BLaER1 (cell line): ENCODE measurements at regions not wholly inside any gene's neighbourhood (a gene's known extent, or its start where the extent isn't known, plus 50 kb on each side); places are given as distances from the start of the nearest gene placed in this dataset.

ENCODE experiments used
- H3K27ac ChIP-seq: shearing (Covaris generic); formaldehyde crosslinking; 2 replicates; pipeline ENCODE4 v1.8.1; 2022
- H3K27me3 ChIP-seq: shearing (Covaris generic); formaldehyde crosslinking; 2 replicates; pipeline ENCODE4 v1.8.1; 2022
- H3K36me3 ChIP-seq: shearing (Covaris generic); formaldehyde crosslinking; 2 replicates; pipeline ENCODE4 v1.8.1; 2022
- H3K4me1 ChIP-seq: shearing (Covaris generic); formaldehyde crosslinking; 2 replicates; pipeline ENCODE4 v1.8.1; 2022
- H3K4me2 ChIP-seq: shearing (Covaris generic); formaldehyde crosslinking; 2 replicates; pipeline ENCODE4 v1.8.1; 2022
- H3K4me3 ChIP-seq: shearing (Covaris generic); formaldehyde crosslinking; 2 replicates; pipeline ENCODE4 v1.8.1; 2022
- H3K9ac ChIP-seq: shearing (Covaris generic); formaldehyde crosslinking; 2 replicates; pipeline ENCODE4 v1.8.1; 2022
- H3K9me3 ChIP-seq: shearing (Covaris generic); formaldehyde crosslinking; 2 replicates; pipeline ENCODE4 v1.8.1; 2022
- H4K20me1 ChIP-seq: shearing (Covaris generic); formaldehyde crosslinking; 2 replicates; pipeline ENCODE4 v1.8.1; 2022
- Cebpa-rat ChIP-seq: shearing (Covaris generic); IDR thresholded peaks from 2 replicates; pipeline ENCODE4 v1.8.1; 2022

DNA sequence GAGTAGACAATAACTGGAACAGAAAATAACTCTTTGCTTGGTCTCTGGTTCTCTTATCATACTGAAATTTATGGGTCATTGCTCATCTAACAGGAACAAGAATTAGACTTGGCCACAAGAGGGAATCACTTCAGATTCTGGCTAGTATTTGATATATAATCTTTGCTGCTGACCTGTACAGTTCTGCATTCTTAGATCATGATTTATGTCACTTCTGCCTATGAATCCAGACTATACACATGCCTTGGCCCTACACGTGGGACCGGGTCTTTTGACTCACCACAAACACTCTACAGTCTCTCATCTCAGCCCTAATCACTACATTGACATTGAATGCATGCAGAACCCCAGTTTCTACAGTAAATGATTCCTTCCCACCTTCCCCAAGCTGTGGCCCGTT, 162.5 kb upstream of the SOX2 start:
- TF ChIP-seq Cebpa-rat, result no peak
- H3K27ac ChIP-seq, result no peak overlapping the region

DNA sequence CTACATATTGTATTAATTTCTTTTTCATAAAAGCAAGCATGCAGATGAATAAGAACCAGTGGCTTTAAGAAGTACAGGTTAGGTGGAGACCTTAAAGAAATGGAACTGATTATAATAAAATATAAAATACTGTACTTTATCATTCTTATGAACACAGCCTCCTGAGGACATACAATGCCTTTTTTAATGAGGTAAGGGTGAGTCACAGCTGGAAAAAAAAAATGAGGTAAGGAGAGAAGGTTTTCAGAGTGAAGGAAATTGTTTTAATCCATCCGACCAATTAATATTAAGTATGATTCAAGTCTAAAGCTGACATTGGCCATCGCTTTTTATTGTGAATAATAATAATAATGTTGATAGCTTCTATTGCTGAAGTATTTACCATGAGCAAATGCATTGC, 170.3 kb upstream of the SOX2 start:
- Histone ChIP-seq H3K27ac (no peak overlapping the region), H3K27me3 (no peaks in the 10 kb centered on the region), H3K9ac (no peak overlapping the region), H3K9me3 (no peaks in the 10 kb centered on the region), H3K4me2 (no peak overlapping the region), H3K36me3 (no peaks in the 10 kb centered on the region), H3K4me3 (no peak overlapping the region), H3K4me1 (no peaks in the 10 kb centered on the region), H4K20me1 (no peaks in the 10 kb centered on the region)
- TF ChIP-seq Cebpa-rat, result no peak

More for the DNA sequence above, 162.5 kb upstream of the SOX2 start:
- Histone ChIP-seq H3K9ac (no peak overlapping the region), H3K4me1 (no peaks in the 10 kb centered on the region), H4K20me1 (no peaks in the 10 kb centered on the region), H3K36me3 (no peaks in the 10 kb centered on the region), H3K4me3 (no peak overlapping the region), H3K27me3 (no peaks in the 10 kb centered on the region), H3K9me3 (no peaks in the 10 kb centered on the region), H3K4me2 (no peak overlapping the region)

DNA sequence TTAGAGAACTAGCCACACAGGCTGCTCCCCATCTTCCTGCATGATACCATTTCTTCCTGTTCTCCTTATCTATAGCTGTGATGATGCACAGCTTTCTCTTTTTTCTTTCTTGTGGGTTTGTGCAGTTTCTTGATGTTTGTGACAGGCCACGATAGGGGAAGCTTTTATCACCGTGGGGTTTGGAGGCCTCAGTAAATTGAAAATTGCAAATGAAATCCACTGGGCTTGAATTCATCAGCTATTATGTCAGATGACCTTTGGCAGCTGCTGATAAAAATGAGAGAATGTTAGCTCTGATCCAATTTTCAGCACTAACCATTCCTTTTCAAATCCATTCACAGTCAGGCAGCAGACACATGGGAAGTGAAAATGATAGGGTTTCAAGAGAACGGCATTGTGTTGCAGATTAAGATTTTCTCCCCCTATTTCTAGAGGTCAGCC, 176.9 kb upstream of the SOX2 start:
- H3K27ac ChIP-seq, result no peak overlapping the region
- no peaks in the 10 kb centered on the region for H3K4me1 ChIP-seq
- H3K36me3 ChIP-seq, result no peaks in the 10 kb centered on the region
- H3K4me3 ChIP-seq, result no peak overlapping the region
- no peaks in the 10 kb centered on the region for H3K9me3 ChIP-seq
- no peak overlapping the region for H3K4me2 ChIP-seq
- no peak for TF ChIP-seq Cebpa-rat
- H4K20me1 ChIP-seq, result no peaks in the 10 kb centered on the region
- no peak overlapping the region for H3K9ac ChIP-seq
- H3K27me3 ChIP-seq, result no peaks in the 10 kb centered on the region

DNA sequence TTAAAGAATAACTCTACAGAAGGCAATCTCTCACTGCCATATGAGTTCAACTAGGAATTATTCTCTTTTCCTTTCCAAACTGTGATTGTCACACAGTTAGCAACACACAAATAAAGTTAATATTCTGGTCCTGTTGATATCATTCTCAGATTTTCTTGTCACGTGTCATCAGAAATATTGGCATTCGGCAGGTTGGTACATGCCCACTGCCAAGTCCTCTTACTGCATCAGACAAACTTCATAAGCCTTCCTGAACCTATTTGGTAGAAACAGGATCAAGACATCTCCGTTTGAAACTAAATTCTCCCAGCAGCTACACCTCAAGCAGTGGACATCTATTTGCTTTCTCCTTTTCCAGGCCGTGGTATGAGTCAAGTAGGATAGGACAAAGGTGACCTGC, 177.9 kb upstream of the SOX2 start:
- Histone ChIP-seq H3K9me3 (no peaks in the 10 kb centered on the region), H3K4me2 (no peak overlapping the region), H3K4me1 (no peaks in the 10 kb centered on the region), H3K4me3 (no peak overlapping the region), H3K27ac (no peak overlapping the region), H3K27me3 (no peaks in the 10 kb centered on the region), H3K36me3 (no peaks in the 10 kb centered on the region), H4K20me1 (no peaks in the 10 kb centered on the region), H3K9ac (no peak overlapping the region)
- TF ChIP-seq Cebpa-rat, result no peak

DNA sequence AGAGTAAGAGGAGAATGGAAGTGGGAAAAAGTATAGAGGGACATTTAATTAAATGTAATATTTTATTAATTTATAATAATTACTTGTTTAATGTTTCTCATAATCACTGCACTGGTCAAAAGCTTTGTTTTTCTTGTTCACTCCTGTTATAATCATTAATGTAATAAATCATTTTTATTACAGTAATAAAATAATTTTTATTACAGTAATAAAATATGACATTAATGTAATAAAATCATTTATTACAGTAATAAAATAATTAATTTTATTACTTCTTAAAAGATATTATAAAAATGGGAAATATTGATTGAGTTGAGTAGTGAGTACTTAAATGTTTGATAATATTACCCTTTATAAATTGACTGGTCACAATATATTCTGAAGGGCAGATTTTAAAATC, 181.1 kb upstream of the SOX2 start:
- no peaks in the 10 kb centered on the region for H4K20me1 ChIP-seq
- no peaks in the 10 kb centered on the region for H3K9me3 ChIP-seq
- no peak overlapping the region for H3K9ac ChIP-seq
- H3K4me1 ChIP-seq, result no peaks in the 10 kb centered on the region
- no peak overlapping the region for H3K4me2 ChIP-seq
- no peak for TF ChIP-seq Cebpa-rat
- H3K27me3 ChIP-seq, result no peaks in the 10 kb centered on the region
- no peak overlapping the region for H3K4me3 ChIP-seq
- H3K36me3 ChIP-seq, result no peaks in the 10 kb centered on the region
- H3K27ac ChIP-seq, result no peak overlapping the region

DNA sequence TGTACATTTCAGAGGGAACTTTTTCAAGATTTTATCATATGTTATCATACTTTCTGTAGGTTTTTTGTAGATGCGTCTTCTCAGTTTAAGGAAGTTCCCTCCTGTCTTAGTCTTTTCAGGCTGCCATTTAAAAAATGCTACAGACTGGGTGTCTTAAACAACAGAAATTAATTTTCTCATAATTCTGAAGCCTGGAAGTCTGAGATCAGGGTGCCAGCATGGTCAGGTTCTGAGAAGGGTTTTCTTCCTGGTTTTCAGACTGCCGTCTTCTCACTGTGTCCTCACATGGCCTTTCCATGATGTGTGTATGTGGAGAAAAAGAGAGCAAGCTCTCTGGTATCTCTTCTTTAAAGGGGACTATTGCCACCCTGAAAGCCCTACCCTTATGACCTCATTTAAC, 189.9 kb upstream of the SOX2 start:
- Histone ChIP-seq H3K36me3 (no peaks in the 10 kb centered on the region), H3K27me3 (no peaks in the 10 kb centered on the region), H3K27ac (no peak overlapping the region), H3K9ac (no peak overlapping the region), H3K4me1 (no peaks in the 10 kb centered on the region), H3K4me3 (no peak overlapping the region), H3K4me2 (no peak overlapping the region), H3K9me3 (no peaks in the 10 kb centered on the region), H4K20me1 (no peaks in the 10 kb centered on the region)
- TF ChIP-seq Cebpa-rat, result no peak

DNA sequence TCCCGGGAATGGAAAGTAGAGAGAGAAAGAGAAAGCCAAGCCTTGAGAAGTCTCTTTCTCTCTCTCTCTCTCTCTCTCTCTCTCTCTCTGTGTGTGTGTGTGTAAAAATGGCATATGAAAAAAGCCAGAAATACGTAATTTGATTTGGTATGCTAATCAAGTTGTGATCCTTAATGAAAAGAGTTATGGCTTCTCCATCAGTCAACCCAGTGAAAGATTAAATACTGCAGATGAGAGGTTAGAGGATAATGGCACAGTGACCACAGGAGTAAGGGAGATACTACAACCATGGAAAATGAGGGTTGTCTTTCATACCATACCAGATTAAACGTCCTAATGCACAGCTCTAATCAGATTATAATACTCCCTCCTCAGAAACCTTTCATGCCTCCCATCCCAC, 193.5 kb upstream of the SOX2 start:
- Histone ChIP-seq H3K4me1 (no peaks in the 10 kb centered on the region), H4K20me1 (no peaks in the 10 kb centered on the region), H3K27me3 (no peaks in the 10 kb centered on the region), H3K27ac (no peak overlapping the region), H3K9me3 (no peaks in the 10 kb centered on the region), H3K4me3 (no peak overlapping the region), H3K4me2 (no peak overlapping the region), H3K9ac (no peak overlapping the region), H3K36me3 (no peaks in the 10 kb centered on the region)
- no peak for TF ChIP-seq Cebpa-rat

DNA sequence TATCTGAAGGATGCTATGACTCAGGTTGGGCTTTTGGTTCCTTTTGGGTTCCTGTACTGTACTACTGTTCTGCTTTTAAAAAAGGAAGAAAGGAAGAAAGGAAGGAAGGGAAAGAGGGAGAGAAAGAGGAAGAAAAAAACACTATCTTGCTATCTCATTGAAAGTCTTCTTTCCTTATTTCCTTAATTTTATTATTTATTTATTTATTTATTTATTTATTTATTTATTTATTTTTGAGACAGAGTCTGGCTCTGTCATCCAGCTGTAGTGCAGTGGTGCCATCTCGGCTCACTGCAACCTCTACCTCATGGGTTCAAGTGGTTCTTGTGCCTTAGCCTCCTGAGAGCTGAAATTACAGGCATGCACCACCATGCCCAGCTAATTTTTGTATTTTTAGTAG, 198.9 kb upstream of the SOX2 start:
- no peaks in the 10 kb centered on the region for H3K36me3 ChIP-seq
- peaks cover 27% of the 10 kb centered on the region for H3K9me3 ChIP-seq
- no peak overlapping the region for H3K9ac ChIP-seq
- H4K20me1 ChIP-seq, result no peaks in the 10 kb centered on the region
- no peak overlapping the region for H3K4me2 ChIP-seq
- H3K27me3 ChIP-seq, result no peaks in the 10 kb centered on the region
- TF ChIP-seq Cebpa-rat, result no peak
- no peaks in the 10 kb centered on the region for H3K4me1 ChIP-seq
- H3K4me3 ChIP-seq, result no peak overlapping the region
- no peak overlapping the region for H3K27ac ChIP-seq

DNA sequence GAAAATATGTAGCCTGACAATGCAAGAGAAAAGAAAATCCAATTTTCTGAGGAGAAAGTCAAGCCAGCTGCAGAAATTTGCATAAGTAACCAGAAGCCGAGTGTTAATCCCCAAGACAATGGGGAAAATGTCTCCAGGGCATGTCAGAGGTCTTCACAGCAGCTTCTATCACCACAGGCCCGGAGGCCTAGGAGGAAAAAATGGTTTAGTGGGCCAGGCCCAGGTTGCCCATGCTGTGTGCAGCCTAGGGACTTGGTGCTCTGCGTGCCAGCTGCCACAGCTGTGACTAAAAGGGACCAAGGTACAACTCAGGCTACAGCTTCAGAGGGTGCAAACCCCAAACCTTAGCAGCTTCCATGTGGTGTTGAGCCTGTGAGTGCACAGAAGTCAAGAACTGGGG, 201.2 kb upstream of the SOX2 start:
- no peaks in the 10 kb centered on the region for H4K20me1 ChIP-seq
- no peaks in the 10 kb centered on the region for H3K27me3 ChIP-seq
- no peaks in the 10 kb centered on the region for H3K4me1 ChIP-seq
- H3K4me3 ChIP-seq, result no peak overlapping the region
- H3K27ac ChIP-seq, result no peak overlapping the region
- H3K9ac ChIP-seq, result no peak overlapping the region
- H3K36me3 ChIP-seq, result no peaks in the 10 kb centered on the region
- TF ChIP-seq Cebpa-rat, result no peak
- peaks cover 27% of the 10 kb centered on the region for H3K9me3 ChIP-seq
- no peak overlapping the region for H3K4me2 ChIP-seq

DNA sequence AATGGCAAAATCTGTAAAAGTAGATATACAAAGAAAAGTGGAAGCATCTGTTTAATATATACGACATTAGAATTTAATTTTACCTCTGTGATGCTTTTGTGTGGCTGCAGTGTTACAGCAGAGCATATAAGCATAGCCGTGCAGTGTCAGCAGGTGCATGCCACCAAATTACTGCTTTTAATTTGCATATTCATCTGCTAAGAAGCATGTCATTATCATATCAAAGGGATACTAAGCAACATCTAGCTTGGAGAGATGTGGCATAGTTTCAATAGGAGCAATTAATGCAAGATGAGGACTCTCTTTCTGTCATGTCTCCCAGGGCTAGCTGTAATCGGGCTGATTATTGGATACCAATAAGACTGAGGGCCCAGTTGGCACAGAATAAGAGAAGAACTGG, 214.4 kb upstream of the SOX2 start:
- H3K27ac ChIP-seq, result no peak overlapping the region
- H3K4me3 ChIP-seq, result no peak overlapping the region
- H3K4me2 ChIP-seq, result no peak overlapping the region
- H3K9ac ChIP-seq, result no peak overlapping the region
- H3K4me1 ChIP-seq, result no peaks in the 10 kb centered on the region
- no peaks in the 10 kb centered on the region for H3K27me3 ChIP-seq
- TF ChIP-seq Cebpa-rat, result no peak
- H4K20me1 ChIP-seq, result no peaks in the 10 kb centered on the region
- no peaks in the 10 kb centered on the region for H3K36me3 ChIP-seq
- H3K9me3 ChIP-seq, result no peaks in the 10 kb centered on the region

DNA sequence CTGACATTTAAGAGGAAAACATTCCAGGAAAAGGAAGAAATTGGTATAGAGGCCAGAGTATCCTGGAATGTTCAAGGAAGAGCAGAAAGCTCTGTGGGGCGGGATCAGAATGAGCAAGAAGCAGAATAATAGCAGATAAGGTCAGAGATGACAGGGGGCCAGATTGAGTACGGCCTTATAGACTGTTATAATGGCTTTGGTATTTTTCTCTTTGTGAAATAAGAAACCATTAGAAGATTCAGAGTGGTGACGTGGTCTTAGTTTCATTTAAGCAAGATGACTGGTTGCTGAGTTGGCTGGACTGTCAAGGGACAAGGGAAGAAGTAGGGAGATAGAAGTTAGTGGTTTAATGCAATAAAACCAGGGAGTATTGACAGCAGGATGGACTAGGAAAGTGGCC, 218.3 kb upstream of the SOX2 start:
- Histone ChIP-seq H4K20me1 (no peaks in the 10 kb centered on the region), H3K27ac (no peak overlapping the region), H3K4me2 (no peak overlapping the region), H3K9ac (no peak overlapping the region), H3K4me3 (no peak overlapping the region), H3K9me3 (no peaks in the 10 kb centered on the region), H3K36me3 (no peaks in the 10 kb centered on the region), H3K27me3 (no peaks in the 10 kb centered on the region), H3K4me1 (no peaks in the 10 kb centered on the region)
- no peak for TF ChIP-seq Cebpa-rat
